GM04503 (cell line): ENCODE measurements at regions not wholly inside any gene's neighbourhood (a gene's known extent, or its start where the extent isn't known, plus 50 kb on each side); places are given as distances from the start of the nearest gene placed in this dataset.

ENCODE experiments used
- DNase-seq: peaks from one replicate; pipeline ENCODE4 v3.0.0-alpha.2; 2012; ENCODE audit warnings: low read depth

DNA sequence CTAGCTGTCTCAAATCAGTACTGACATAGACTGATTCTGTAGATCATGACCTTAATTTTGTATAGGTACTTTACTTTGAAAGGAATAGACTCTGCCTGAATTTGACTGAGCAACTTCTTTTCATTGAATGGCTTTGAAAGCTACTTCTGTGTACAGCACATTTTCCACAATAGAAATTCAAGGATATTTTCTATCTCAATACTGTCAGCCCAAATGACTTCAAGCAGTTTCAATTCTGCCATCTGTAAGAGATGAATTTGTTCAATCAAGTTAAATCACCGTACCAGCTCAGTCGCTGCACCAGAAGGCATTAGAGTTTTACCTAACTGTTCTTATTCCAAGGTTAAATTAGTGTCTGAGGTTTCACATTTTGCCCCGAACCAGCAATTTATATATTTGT, 107.0 kb upstream of the EYS start:
- DNase-seq: no peak

DNA sequence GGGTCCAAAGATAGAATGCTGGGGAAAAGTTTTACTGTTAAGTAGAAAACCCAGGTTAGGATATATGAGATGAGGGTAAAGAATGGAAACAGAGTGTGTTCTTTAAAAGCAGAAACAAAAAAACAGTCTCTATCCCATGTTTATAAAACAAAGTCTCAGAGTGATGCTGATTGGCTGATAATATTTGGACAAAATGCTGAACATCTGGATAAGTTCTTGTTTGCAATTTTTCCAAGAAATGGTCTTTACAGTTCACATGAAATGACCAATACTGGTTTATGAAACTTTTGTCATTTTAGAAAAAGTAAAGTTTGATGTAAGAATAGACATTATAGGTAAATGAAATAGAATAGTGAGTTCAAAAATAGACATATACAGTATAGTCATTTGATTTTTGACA, 96.2 kb upstream of the EYS start:
- no peak for DNase-seq

DNA sequence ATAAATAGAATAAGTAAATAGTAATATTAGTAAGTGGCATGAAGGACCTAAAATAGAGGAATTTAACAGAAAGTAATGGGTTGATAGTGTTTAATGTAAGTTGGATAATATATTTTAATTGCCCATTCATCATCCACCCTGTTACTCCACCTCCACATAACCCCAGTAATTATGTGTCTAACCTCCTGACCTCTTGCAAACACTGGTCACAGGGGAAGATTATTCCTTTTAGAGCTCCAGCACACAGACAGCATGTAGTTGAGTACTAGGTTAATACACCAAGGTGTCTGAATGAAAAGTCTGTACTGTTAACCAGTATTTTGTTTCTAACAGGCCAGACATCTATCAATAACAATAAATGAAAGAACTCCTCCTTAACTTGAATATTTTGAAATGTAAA, 92.4 kb upstream of the EYS start:
- DNase-seq: no peak

DNA sequence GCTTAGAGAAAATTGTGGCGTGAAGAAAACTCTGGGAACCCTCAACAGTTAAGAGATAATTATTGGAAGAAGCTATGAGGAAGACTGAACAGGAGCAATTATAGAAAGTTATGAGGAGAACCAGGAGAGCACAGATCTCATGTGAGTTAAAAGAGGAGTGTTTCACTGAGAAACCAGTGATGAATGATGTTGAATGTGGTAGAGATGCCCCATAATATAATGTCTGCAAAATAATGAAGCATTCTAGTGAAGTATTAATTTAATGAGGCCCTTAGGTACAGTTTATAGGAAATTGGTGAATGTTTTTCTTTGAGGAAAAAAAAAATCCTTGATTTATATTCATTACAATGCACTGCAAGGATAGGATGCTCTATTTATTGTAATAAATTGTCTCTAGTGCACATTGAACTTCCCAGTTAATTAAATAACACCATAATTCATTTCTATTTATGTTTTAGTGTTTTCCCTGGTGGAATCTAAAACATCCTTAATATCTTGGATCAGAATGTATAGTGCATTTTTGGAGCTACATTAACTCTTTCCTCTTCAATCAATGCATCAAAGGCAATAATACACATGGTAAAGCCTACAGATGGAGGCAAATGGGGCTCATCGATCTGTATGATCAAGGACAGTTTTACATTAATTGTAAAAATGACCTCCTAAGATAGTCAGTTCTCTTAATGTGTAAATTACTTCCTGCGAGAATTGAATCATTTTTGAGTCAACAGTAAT, 91.4 kb upstream of the EYS start:
- no peak for DNase-seq

DNA sequence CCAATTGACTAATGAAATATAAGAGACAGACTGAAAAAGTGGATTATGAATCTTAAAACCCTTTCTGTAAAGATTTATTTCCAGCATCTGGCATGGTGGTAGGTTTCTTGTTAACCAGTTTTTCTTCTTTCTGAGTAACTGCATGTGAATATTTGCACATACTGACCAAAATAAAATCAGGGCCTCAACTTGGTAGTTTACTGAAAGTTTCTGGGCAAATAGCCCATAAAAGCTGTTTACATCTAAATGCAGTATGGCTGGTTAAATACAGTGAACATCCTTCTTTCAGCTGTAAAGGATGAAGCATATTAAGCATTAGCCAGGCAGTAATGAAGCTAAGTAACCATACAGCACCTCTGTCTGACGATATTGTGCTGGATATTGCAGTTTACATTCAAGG, 83.6 kb upstream of the EYS start:
- no peak for DNase-seq

DNA sequence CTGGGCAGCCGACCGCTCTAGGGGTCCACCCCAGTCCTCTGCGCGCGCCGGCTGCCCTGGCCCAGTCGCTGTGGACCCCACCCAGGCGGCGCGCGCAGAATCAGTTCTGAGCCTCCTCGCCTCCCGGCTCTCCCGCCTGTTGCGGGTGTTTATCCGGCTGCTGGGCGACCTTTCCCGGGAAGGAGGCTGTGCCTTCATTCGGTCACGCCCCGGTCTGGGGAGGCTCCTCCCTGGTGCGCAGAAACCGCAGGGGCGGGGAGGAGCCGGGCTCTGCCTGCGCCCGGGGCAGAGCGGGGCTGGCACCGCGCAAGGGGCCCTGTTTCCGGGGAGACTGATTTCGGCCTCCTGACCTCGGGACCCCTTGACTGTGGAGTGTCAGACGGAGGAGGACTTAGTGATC, 80.8 kb upstream of the EYS start:
- DNase-seq: no peak

DNA sequence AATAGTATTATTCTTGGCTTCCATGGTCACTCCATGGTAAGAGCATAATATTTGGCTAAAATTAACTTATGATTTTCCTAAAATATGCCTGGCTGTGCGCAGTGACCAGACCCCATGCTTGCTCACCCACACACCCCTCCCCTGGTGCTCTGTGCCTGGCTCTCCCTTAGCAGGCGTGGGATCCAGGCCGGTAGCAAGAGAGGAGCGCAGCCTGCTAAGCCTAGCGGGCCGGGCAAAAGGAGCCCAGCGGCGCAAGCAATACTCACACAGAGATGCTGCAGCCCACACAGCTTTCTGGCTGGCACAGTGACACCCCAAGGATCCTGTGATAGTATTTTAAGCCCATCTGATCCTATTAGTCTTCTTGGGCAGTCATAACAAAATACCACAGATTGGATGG, 79.8 kb upstream of the EYS start:
- DNase-seq: no peak

DNA sequence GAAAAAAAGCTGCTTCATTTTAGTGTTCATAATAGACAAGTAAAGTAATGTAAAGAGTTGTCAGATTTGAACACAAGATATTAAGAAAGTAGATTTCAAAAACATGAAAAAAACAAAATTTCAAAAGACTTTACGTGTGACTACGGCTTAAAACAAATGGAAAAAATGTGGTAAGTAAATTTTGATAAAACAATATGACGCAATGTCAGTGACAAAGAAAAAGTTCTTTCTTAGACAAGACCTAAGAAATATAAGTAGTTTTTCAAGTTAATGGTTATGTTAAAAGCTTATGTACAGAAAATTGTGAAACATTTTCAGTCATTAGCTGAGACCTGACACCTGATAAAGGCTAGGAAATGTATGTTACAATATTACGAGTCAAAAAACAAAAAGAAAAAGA, 73.7 kb upstream of the EYS start:
- no peak for DNase-seq

DNA sequence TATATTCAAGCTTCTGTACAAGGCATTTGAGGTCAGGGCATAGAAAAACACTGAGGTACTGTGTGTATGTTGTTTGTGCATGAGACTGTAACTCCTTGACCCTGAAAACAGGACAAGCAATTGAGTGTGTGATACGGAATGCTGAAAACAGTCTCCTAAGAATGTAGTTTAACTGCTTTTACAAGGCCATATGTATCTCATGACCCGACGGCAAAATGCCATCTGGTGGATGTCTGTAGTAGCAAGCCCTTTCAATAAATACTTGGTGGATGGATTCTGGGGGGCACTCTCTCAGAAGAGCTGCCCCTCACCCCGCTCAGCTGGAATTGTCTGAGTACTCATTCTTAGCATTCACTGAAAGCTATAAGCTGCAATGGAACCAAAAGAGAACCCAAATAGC, 69.3 kb upstream of the EYS start:
- no peak for DNase-seq

DNA sequence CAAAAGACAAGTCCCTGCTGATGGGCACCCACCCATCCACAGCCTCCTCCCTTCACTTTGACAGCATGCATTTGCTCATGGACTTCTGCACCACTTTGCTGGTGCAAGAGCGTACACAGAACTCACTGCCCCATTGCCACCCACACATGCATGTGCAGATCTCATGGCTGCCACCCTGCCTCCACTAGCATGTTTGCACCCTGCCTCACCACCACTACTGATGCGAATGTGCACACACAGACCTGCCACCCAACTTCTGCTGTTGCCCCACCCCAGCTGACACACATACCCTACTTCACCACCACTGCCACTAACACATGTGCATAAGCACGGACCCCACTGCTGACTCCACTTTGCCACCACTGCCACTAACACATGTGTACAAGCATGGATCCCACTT, 64.9 kb upstream of the EYS start:
- no peak for DNase-seq

DNA sequence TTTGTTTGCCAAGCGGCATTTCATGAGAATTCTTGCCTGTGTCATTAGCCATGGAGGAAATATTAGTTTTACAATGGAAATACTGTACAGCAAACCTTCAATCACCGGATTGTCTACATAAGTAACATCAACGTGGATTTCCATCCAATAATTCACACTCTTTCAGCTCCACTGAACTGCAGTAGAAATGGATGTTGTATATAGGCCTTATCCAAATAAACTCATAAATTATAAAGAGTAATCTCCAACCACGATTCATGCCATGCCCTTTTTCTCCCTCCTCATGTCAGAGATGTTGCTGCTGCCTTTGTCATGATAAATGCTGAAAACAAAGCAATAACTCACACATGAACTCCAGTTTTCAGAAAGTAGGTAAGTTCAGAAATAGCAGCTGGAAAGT, 54.9 kb upstream of the EYS start:
- DNase-seq: no peak

DNA sequence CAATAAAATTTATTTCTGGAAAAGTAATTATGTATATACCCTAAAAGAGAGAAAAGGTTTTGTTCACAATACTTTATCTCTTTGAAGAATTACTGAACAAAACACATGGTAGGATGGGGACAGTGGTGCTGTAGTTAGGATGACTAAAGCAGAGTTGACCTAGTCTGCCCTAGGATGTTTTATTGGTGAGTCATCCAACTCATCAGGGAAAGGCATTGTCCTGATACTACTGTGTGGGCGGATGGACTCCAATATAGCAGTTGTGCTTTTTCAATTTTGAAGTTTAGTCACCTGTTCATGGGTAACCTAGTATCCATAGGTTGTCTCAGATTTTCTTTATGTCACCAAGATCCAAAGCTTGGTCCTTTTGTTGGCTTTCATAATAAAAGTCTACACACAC, 53.3 kb upstream of the EYS start:
- no peak for DNase-seq
